ENCODE measurements at regions not wholly inside any gene's neighbourhood (a gene's known extent, or its start where the extent isn't known, plus 50 kb on each side); places are given as distances from the start of the nearest gene placed in this dataset.
"Not testable (repeated sequence)": the region's sequence is repeated elsewhere in the genome, so short reads cannot be mapped to it uniquely, and the experiment has no call there.

- H2BK120ac ChIP-seq (ENCODE audit: low read depth, low read length); H3K23ac ChIP-seq (ENCODE audit: low read length in 2 of 2); H2AFZ ChIP-seq (ENCODE audit: low read depth, low read length); H3K36me3 ChIP-seq (ENCODE audit: control insufficient read depth in 1 of 2, insufficient read depth in 2 of 2, low read depth in 1 of 2, low read length in 2 of 2); H3K4me3 ChIP-seq (ENCODE audit: insufficient read depth in 1 of 2, low read depth in 1 of 2, low read length in 2 of 2); H2AK5ac ChIP-seq (ENCODE audit: low read length, severe bottlenecking); H3K4me2 ChIP-seq (ENCODE audit: low read length, poor library complexity, severe bottlenecking); H3K27ac ChIP-seq (ENCODE audit: low read length, poor library complexity, severe bottlenecking); H4K91ac ChIP-seq (ENCODE audit: low read length); H3K18ac ChIP-seq (ENCODE audit: low read depth in 1 of 2, low read length in 2 of 2); H4K8ac ChIP-seq (ENCODE audit: low read length); H3K4me1 ChIP-seq (ENCODE audit: control insufficient read depth, insufficient read depth, low read depth, low read length); H2BK5ac ChIP-seq (ENCODE audit: low read depth, low read length, poor library complexity, severe bottlenecking); H2BK15ac ChIP-seq (ENCODE audit: low read depth, poor library complexity, severe bottlenecking); H3K14ac ChIP-seq (ENCODE audit: low read length in 2 of 2); DNase-seq; H3K27me3 ChIP-seq (ENCODE audit: control insufficient read depth in 1 of 2, insufficient read depth in 1 of 2, low read length in 2 of 2); H3K9ac ChIP-seq (ENCODE audit: low read length); H3K4ac ChIP-seq (ENCODE audit: low read depth in 1 of 2, low read length in 2 of 2); H2BK12ac ChIP-seq (ENCODE audit: low read length in 2 of 2); H3K9me3 ChIP-seq (ENCODE audit: control insufficient read depth, low read length); H3K79me1 ChIP-seq (replicated peaks; ENCODE audit: low read length, poor library complexity, severe bottlenecking): not testable (repeated sequence)
- WGBS = no CpG with 5 or more reads among the region's 4 CpGs
Observed at GRCh38 chr2:97315358-97315757, 202.4 kb downstream of the ANKRD36 start.

DNA sequence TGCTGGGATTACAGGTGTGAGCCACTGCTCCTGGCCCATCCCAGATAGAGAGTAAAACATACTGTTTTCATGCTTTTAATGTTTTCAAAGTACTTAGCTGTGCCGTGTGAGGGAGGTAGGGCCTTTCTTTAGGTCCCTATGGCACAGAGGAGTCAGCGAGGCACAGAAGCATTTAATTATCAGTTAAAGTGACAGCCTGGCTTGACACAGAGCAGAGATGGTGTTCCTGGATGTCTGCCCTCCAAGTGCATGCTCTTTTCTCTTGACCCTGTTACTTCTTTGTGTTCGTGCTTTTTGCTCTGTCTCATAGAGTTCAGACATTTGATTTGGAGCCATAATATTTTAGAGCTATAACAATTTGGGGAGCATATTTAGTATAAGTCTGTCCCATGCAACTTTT, 199.5 kb downstream of the ANKRD36 start:
- not testable (repeated sequence) for H2BK5ac ChIP-seq (ENCODE audit: low read depth, low read length, poor library complexity, severe bottlenecking); H4K91ac ChIP-seq (ENCODE audit: low read length); H3K36me3 ChIP-seq (ENCODE audit: control insufficient read depth in 1 of 2, insufficient read depth in 2 of 2, low read depth in 1 of 2, low read length in 2 of 2); DNase-seq; H3K4ac ChIP-seq (ENCODE audit: low read depth in 1 of 2, low read length in 2 of 2); H3K79me1 ChIP-seq (replicated peaks; ENCODE audit: low read length, poor library complexity, severe bottlenecking); H3K9me3 ChIP-seq (ENCODE audit: control insufficient read depth, low read length); H3K18ac ChIP-seq (ENCODE audit: low read depth in 1 of 2, low read length in 2 of 2); H2BK15ac ChIP-seq (ENCODE audit: low read depth, poor library complexity, severe bottlenecking); H3K4me1 ChIP-seq (ENCODE audit: control insufficient read depth, insufficient read depth, low read depth, low read length); H3K14ac ChIP-seq (ENCODE audit: low read length in 2 of 2); H4K8ac ChIP-seq (ENCODE audit: low read length); H3K4me2 ChIP-seq (ENCODE audit: low read length, poor library complexity, severe bottlenecking); H3K27ac ChIP-seq (ENCODE audit: low read length, poor library complexity, severe bottlenecking); H2BK120ac ChIP-seq (ENCODE audit: low read depth, low read length); H2AK5ac ChIP-seq (ENCODE audit: low read length, severe bottlenecking); H3K9ac ChIP-seq (ENCODE audit: low read length); H3K27me3 ChIP-seq (ENCODE audit: control insufficient read depth in 1 of 2, insufficient read depth in 1 of 2, low read length in 2 of 2); H2AFZ ChIP-seq (ENCODE audit: low read depth, low read length); H3K4me3 ChIP-seq (ENCODE audit: insufficient read depth in 1 of 2, low read depth in 1 of 2, low read length in 2 of 2); H3K23ac ChIP-seq (ENCODE audit: low read length in 2 of 2); H2BK12ac ChIP-seq (ENCODE audit: low read length in 2 of 2)
- WGBS = no CpG with 5 or more reads among the region's 3 CpGs

DNA sequence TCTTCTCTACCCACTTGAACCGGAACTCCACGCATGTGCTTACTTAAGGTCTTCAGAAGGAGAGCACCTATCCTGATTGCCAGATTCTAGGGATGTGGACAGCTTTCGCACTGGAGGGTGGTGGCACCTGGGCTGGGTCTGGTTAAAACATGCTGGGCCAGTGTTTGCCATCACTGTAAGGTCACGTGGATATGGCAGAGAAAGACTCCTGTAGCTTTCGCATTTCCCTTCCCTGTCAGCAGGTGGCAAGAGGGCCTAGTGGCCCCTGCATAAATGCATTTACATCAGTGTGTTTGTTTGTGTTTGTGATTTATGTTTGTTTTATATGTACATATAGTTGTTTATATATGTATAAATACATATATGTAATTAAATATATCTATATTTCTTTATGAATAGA, 192.5 kb downstream of the ANKRD36 start:
- no CpG with 5 or more reads among the region's 5 CpGs for WGBS
- DNase-seq; H2BK15ac ChIP-seq (ENCODE audit: low read depth, poor library complexity, severe bottlenecking); H2BK12ac ChIP-seq (ENCODE audit: low read length in 2 of 2); H3K36me3 ChIP-seq (ENCODE audit: control insufficient read depth in 1 of 2, insufficient read depth in 2 of 2, low read depth in 1 of 2, low read length in 2 of 2); H3K18ac ChIP-seq (ENCODE audit: low read depth in 1 of 2, low read length in 2 of 2); H3K4ac ChIP-seq (ENCODE audit: low read depth in 1 of 2, low read length in 2 of 2); H3K4me1 ChIP-seq (ENCODE audit: control insufficient read depth, insufficient read depth, low read depth, low read length); H3K4me3 ChIP-seq (ENCODE audit: insufficient read depth in 1 of 2, low read depth in 1 of 2, low read length in 2 of 2); H2BK5ac ChIP-seq (ENCODE audit: low read depth, low read length, poor library complexity, severe bottlenecking); H3K27ac ChIP-seq (ENCODE audit: low read length, poor library complexity, severe bottlenecking); H3K9ac ChIP-seq (ENCODE audit: low read length); H2AK5ac ChIP-seq (ENCODE audit: low read length, severe bottlenecking); H3K23ac ChIP-seq (ENCODE audit: low read length in 2 of 2); H2BK120ac ChIP-seq (ENCODE audit: low read depth, low read length); H3K79me1 ChIP-seq (replicated peaks; ENCODE audit: low read length, poor library complexity, severe bottlenecking); H4K8ac ChIP-seq (ENCODE audit: low read length); H3K9me3 ChIP-seq (ENCODE audit: control insufficient read depth, low read length); H4K91ac ChIP-seq (ENCODE audit: low read length); H3K27me3 ChIP-seq (ENCODE audit: control insufficient read depth in 1 of 2, insufficient read depth in 1 of 2, low read length in 2 of 2); H3K14ac ChIP-seq (ENCODE audit: low read length in 2 of 2); H3K4me2 ChIP-seq (ENCODE audit: low read length, poor library complexity, severe bottlenecking); H2AFZ ChIP-seq (ENCODE audit: low read depth, low read length): not testable (repeated sequence)

- not testable (repeated sequence) for H3K4me3 ChIP-seq (ENCODE audit: insufficient read depth in 1 of 2, low read depth in 1 of 2, low read length in 2 of 2); H3K36me3 ChIP-seq (ENCODE audit: control insufficient read depth in 1 of 2, insufficient read depth in 2 of 2, low read depth in 1 of 2, low read length in 2 of 2); H2AFZ ChIP-seq (ENCODE audit: low read depth, low read length); H2BK5ac ChIP-seq (ENCODE audit: low read depth, low read length, poor library complexity, severe bottlenecking); H3K79me1 ChIP-seq (replicated peaks; ENCODE audit: low read length, poor library complexity, severe bottlenecking); DNase-seq; H3K4ac ChIP-seq (ENCODE audit: low read depth in 1 of 2, low read length in 2 of 2); H2BK12ac ChIP-seq (ENCODE audit: low read length in 2 of 2); H3K27ac ChIP-seq (ENCODE audit: low read length, poor library complexity, severe bottlenecking); H2BK15ac ChIP-seq (ENCODE audit: low read depth, poor library complexity, severe bottlenecking); H3K27me3 ChIP-seq (ENCODE audit: control insufficient read depth in 1 of 2, insufficient read depth in 1 of 2, low read length in 2 of 2); H3K4me2 ChIP-seq (ENCODE audit: low read length, poor library complexity, severe bottlenecking); H3K18ac ChIP-seq (ENCODE audit: low read depth in 1 of 2, low read length in 2 of 2); H3K23ac ChIP-seq (ENCODE audit: low read length in 2 of 2); H3K9ac ChIP-seq (ENCODE audit: low read length); H4K91ac ChIP-seq (ENCODE audit: low read length); H2BK120ac ChIP-seq (ENCODE audit: low read depth, low read length); H2AK5ac ChIP-seq (ENCODE audit: low read length, severe bottlenecking); H4K8ac ChIP-seq (ENCODE audit: low read length); H3K14ac ChIP-seq (ENCODE audit: low read length in 2 of 2); H3K9me3 ChIP-seq (ENCODE audit: control insufficient read depth, low read length); H3K4me1 ChIP-seq (ENCODE audit: control insufficient read depth, insufficient read depth, low read depth, low read length)
- no CpG with 5 or more reads among the region's 8 CpGs for WGBS
Observed at GRCh38 chr2:97302881-97303280, 189.9 kb downstream of the ANKRD36 start.

Measured in mesenchymal stem cell (in vitro differentiated cells and primary cell).